GM12874 (cell line): ENCODE measurements at regions not wholly inside any gene's neighbourhood (a gene's known extent, or its start where the extent isn't known, plus 50 kb on each side); places are given as distances from the start of the nearest gene placed in this dataset.

Experiments used
- TF ChIP-seq, protein P1 (sequence below): IDR thresholded peaks from 2 replicates; pipeline ENCODE4 v1.5.1; 2011; ENCODE audit warnings: low read depth, mild to moderate bottlenecking, control low read depth, low read length, moderate library complexity; ENCODE audit not compliant: insufficient read depth

DNA sequence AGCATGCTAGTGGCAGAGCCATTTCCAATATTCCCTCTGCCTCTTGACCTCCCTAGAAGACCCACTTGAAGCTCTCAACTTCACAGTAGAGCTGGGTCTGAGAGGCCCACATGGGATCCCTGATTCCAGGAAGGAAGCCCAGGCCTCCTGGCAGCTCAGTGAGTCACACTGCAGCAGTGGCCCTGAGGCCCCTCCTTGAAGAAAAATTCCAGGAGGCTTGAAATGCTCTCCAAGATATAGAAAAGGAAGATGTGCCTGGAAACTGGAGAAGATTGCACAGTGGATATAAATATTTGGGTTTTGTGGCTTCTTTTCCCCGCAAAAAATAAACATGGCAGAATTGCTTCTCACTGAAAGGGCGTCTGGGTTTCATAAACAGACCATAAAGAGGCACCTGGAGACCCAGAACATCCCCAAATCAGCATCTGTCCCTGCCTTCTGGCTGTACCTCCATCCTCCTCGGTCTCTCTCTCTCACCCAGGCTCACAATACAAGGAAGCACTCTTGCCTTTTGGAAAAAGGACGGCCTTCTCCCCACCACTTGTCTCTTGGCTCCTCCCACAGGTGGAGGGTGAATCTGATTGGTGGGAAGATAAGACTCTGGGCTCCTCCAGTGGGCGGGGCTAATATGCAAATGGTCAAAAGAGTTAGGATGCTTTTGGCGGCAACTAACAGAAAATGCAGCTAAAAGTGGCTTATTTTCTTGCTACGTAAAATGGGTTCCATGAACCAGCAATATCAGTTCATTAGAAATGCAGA lies 200.0 kb upstream of the SULF2 start:
- TF ChIP-seq, protein P1, sequence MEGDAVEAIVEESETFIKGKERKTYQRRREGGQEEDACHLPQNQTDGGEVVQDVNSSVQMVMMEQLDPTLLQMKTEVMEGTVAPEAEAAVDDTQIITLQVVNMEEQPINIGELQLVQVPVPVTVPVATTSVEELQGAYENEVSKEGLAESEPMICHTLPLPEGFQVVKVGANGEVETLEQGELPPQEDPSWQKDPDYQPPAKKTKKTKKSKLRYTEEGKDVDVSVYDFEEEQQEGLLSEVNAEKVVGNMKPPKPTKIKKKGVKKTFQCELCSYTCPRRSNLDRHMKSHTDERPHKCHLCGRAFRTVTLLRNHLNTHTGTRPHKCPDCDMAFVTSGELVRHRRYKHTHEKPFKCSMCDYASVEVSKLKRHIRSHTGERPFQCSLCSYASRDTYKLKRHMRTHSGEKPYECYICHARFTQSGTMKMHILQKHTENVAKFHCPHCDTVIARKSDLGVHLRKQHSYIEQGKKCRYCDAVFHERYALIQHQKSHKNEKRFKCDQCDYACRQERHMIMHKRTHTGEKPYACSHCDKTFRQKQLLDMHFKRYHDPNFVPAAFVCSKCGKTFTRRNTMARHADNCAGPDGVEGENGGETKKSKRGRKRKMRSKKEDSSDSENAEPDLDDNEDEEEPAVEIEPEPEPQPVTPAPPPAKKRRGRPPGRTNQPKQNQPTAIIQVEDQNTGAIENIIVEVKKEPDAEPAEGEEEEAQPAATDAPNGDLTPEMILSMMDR: no peak

DNA sequence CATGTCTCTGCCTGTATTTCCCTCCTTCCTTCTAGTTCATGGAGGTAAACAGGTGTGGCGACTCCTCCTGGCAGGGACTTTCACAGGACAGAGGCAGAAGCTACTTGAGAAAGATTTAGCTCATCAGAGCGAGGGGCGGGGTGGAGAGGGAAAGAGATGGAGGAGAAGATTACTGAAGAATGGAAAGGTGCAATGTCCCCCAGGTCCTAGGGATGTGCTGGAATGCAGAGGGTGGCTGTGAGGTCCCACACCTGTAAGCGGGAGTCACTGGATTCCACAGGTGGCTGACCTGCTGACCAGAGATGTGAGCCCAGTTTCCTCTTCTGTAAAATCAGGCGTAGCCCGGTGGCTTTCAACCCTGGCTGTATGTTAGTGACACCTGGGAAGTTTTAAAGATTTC lies 199.2 kb upstream of the SULF2 start:
- TF ChIP-seq, protein P1: no peak

DNA sequence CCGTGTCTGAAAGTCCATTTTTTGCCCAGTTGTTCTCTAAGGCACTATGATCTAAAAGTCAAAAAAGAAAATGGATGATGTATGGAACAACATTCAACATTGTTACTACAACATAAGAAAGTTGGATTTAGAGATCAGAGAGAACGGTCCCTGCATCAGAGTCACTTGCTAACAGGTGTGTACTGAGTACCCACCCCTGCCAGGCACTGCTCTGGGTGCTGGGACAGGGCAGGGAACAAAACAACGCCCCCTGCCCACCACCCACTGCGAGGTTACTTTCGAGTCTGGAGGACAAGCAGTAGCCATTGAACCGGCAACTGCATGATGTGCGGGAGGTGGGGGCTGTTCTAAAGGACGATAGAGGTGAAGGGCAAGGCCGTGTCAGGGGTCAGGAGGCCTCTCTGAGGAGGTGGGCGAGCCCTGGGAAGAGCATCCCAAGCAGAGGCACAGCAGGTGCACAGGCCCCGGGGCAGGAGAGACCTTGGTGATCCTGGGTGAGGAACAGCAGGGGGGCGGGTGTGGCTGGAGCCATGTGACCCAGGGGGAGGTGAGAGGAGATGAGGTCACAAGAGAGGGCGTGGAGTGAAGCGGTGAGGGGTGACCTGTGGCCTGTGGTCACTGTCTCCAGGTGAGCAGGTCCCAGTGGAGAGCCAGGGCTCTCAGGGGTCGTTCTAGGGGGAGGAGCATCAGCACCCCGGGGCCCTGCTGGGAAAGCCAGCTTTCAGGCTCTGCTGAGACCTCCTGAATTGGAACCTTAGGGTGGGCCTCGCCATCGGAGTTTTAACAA lies 197.5 kb upstream of the SULF2 start:
- TF ChIP-seq, protein P1: no peak

DNA sequence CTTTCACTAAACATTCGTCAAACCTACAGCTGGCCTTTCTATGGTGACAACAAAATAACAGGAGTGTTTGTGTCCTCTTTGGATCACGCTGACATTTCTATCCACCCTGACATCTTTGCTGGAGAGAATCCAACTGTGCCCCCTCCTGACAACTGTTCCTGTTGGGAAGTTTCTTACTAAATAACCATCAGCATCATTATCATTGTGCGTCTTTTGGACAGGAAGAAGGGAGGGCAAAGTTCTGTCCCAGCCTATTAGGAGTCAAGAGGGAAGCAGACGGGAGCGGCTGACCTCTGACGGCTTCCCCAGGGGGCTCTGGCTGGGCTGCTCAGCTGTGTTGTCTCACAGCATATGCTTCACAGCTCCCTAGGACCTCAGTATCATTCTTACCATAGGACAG lies 195.9 kb upstream of the SULF2 start:
- TF ChIP-seq, protein P1: no peak

DNA sequence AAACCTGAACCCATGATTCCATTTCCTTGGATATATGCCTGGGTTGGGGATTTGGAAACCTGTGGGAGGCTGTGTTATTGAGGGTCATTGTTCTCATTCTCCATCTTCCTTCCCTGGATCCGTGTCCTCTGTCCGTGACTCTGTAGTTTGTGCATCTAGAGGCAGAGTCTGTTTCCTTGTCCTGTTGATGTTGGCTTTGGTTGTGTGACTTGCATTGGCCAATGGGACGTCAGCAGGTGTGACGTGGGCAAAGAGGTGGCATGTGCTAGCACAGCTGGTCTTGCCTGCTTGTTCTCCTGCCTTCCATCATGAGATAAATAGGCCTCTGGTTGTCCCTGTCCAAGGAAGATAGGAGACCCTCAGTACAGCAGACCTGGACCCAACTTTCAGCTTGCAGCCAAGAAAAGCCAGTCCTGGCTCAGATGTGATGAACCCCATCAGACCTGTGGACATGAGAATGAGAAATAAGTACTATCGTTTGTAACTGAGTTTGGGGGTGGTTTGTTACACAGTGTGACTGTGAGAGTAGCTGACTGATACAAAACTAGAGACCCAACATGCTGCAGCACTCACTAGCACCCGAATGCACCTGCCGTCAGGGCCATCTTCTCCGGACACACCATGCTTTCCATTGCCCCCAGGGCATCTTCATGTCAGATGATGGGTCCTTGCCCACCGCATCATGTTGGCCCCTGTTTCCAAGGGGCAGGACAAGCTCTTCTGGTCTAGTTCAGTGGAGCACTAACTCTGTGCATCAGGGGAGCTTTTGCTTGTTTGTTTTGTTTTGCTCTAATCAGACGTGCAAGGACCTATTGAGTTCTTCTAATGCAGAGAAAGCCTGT lies 195.3 kb upstream of the SULF2 start:
- TF ChIP-seq, protein P1: no peak

DNA sequence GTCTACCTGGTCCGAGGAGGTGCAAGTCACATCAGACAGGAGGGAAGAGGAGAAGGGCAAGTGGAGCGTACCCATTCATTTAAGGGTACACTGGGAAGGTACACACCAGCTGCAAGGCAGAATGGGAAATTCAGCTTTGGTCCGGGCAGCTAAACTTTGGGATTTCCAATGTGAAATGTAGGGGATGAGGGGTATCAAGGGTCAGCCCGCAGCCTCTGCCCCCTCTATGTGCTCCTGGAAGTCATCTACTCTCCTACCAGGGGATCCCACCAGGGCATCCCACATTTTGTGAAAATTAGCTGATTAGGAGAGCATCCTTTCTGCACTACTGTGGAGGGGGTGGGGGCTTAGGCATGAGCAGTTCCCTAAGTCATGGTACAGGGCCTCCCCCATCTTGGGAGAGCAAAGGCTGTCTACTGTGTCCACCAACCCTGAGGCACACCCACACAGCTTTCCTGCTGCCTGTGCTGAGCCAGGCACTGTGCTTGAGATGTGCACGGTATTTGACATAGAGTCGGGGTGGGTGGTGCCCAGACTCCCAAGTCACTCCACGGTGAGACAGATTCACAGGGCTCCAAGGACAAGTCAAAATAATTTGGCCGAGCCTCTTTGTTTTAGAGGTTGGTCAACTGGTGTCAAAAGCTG lies 189.1 kb upstream of the SULF2 start:
- TF ChIP-seq, protein P1: no peak
